GM08714 (cell line): ENCODE measurements at regions not wholly inside any gene's neighbourhood (a gene's known extent, or its start where the extent isn't known, plus 50 kb on each side); places are given as distances from the start of the nearest gene placed in this dataset.

Experiments used
- H3K4me3 ChIP-seq: fragments of 200-500 bp; sonication (Bioruptor generic); 2 replicates; pipeline ENCODE4 v1.5.1; 2014; ENCODE audit warnings: mild to moderate bottlenecking, low read length, inconsistent platforms
- ZNF274 ChIP-seq: IDR thresholded peaks from 2 replicates; pipeline ENCODE4 v1.6.1; 2012; ENCODE audit warnings: mild to moderate bottlenecking, low read depth, low read length

DNA sequence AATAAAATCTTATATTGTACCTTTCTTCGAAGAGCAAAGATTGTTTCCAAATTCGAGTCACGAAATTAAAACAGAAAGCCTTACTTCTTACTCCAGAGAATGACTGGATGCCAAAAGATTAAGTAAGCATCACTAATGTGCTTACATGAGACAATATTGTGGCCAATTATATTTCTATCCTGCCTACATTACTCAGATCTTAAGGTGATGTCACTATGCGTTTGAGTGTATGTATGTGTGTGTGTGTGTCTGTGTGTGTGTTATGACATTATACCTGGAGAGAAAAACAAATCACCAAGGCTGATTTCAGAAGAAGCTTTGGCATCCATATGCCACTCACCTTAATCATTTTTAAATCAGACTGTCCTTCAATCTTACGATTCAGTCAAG lies 556.3 kb downstream of the PPARGC1A start:
- H3K4me3 ChIP-seq, result no peak overlapping the region
- no peak for TF ChIP-seq ZNF274

DNA sequence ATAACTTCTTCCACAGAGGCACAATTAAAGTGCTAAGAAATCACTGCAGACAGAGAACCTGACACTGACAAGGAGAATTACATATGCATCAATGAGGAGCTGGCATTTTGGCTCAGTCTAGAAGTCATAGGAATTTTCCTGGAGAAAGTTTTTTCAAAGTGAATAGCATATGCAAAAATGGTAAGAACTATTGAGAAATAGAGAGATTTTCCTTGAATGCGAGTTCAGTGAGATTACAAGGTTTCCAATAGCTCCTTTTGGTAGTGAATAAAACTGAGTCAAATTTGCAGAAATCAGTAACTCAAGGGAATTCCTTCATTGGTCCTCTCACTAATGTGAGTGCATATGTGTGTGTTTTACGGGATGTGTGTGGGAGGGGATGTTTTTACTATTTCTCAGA lies 557.5 kb downstream of the PPARGC1A start:
- TF ChIP-seq ZNF274, result no peak

DNA sequence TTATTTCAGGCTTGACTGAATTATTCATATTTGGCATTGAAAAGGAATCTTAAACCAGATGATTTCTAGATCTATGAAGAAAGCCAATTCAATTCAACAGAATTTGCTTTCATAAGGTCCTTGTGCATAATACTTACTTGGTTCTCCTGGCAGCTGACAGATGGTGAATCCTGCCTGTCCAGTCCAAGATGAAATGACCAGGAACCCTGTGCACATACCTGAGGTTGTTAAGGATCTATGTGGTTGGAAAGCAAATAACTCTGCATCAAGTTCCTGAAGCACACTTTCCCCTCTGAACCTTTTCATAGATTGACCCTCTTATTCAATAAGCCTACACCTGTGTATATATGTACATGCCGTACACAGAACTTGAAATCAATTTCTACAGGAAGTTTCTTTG lies 562.7 kb downstream of the PPARGC1A start:
- no peak for TF ChIP-seq ZNF274
- no peak overlapping the region for H3K4me3 ChIP-seq

More for the DNA sequence above, 557.5 kb downstream of the PPARGC1A start:
- no peak overlapping the region for H3K4me3 ChIP-seq

DNA sequence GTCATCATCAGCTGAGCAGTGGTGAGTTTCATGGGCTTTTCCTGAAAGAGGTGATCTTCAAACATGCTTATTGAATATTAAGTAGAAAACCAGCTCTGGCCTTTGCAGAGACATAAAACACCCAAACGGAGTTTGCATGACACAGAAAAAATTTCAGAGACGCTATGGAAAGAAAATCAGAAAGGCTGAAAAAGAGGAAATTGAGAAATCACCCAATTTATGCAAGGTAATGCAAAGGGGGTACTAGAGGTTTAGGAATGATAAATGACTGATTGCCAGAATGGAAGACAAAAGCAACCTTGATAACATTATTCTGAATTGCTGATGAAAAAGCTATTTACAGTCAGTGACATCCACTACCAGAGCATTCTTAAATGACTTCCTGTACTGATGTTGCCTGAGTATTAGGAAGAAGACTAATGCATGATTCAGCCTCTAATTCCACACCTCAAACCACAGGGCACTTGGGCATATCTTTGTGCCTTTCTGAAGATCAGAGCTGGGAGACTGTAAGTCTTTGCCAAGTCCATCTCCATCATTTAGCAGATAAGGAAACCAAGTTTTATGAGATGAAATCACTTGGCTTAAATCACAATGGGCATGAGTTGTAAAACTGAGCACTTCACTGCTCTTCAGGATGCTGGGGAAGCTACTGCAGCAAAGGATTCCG lies 565.7 kb downstream of the PPARGC1A start:
- no peak for TF ChIP-seq ZNF274
- no peak overlapping the region for H3K4me3 ChIP-seq

DNA sequence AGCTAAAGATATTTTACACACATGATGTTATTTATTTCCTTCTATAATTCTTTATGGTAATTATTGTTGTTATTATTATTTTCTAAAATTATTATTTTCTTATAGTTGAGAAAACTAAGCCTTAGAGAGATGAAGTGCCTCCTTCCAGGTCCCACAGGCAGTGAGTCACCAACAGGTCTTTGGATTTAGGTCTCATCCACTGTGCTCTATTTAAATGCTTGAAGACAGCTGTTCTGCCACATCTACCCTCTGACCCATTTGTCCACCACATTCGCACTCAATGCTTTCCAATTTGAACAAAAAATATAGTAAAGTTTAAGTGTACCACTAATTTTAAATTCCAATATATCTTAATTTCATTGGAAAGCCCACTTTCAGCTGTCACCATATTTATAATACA lies 566.4 kb downstream of the PPARGC1A start:
- no peak for TF ChIP-seq ZNF274
- H3K4me3 ChIP-seq, result no peak overlapping the region

DNA sequence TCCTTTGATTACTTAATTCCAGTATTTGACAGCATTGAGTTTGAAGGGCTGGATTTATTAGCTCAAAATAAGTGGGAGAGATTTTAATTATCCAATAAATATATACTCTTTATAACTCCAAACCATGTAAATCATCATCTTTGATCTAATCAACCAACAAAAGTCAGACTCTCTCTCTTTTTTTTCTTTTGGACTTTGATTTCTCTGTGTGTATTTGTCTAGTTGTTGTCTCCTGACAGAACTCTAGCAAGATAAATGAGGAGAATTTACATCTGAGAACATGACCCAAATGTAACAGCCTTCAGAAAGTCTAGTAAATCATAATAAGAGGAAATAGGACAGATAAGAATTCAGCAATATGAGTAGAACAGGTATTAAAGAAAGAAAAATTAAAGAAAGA lies 567.1 kb downstream of the PPARGC1A start:
- no peak overlapping the region for H3K4me3 ChIP-seq
- TF ChIP-seq ZNF274, result no peak

DNA sequence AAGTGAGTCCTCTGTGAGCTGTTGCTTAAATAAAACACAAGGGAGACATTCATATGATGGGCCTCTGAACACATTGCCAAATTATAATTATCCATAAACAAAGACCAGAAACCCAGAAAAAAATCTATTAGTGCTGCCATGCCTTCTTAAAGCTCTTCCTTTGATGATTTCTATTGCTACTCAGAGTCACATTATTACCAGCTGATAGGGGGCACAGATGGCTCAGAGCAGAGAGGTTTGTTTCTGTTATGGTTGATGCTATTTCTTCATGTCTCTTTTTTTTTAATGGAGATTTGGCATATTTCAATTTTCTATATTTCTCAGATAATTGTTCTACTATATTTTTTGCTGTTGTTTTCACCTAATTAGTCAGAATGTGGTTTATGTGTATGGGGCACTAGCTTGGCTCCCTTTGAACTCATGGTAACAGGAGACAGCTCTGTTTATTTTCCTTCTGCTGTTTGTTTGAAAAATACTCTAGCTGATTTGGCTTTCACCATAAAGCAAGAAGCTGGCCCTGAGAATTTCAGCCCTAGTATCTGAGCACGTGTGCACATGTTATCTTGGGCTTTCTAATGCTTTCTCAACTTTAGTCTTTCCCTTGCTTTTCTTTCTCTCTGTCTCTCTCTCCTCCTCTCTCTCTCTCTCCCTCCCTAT lies 568.8 kb downstream of the PPARGC1A start:
- TF ChIP-seq ZNF274, result no peak
- no peak overlapping the region for H3K4me3 ChIP-seq

DNA sequence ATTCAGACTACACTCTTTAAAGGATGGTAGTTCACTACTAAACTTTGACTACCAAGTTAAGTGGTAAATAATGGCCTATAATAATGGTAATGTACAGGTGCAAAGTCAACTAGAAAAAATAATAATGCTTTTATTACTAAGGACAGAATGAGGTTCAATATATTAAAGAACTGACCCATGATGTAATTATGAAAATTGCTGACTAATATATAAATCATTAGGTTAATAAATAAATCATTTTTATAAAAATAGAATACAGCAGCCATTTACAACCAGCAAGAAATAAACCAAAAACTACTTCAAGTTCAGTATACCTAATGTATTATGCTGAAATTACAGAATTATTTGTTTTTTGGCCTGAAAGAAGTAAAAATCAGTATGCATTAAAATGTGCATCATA lies 577.2 kb downstream of the PPARGC1A start:
- no peak overlapping the region for H3K4me3 ChIP-seq
- TF ChIP-seq ZNF274, result no peak

DNA sequence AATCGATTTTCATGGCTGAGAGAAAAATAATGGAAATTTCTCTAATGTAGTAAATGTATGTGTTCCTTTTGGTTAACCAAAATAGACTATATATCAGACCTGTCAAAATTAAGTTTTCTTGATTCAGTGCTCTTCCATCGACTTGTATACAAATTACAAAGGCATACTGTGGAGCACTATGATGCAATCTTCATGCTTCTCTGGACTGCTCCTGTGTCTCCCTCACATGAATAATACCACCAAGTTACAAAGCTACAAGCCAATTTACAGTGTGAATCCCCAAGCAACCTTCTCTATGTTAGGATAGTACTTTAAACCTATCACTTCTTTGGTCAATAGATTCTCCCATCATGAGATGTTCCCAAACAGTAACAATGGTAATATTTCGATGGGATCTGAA lies 577.9 kb downstream of the PPARGC1A start:
- no peak overlapping the region for H3K4me3 ChIP-seq
- no peak for TF ChIP-seq ZNF274

DNA sequence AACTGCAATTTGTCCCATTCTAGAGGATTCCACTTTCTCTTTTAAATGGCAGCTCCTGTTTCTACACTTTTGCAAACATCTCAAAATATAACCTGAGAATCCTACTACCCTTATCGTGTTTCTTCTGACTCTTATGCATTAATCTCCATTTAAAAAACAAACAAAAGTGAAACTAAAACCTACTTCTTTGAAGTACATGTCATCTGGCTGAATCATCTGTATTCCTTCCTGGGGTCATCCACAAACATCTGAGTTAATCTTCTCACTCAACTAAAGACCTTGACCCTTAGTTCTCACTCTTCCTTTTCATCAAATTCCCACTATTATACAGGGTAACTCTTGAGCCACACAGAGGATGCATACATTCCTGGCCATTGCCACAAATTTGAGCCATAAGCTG lies 584.8 kb downstream of the PPARGC1A start:
- H3K4me3 ChIP-seq, result no peak overlapping the region; the same call in 1 of the 2 replicates
- no peak for TF ChIP-seq ZNF274

DNA sequence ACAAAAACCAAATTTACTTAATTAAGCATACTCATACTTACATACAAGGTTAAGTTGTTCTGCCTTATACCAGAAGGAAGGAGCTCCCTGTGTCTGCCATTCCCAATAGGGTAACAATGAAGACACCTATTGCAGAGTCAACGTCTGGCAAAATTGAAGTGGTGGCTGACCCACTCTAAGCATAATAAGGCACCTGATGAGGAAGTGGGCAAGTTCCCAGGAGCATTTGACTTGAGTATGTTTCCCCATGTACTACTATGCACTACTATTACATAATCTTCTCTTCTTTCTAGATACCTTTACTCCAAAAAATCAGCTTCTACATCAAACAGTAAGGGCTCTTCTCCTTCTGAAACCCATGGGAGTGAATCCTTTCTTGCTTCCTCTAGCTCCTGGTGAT lies 591.5 kb downstream of the PPARGC1A start:
- no peak overlapping the region for H3K4me3 ChIP-seq
- no peak for TF ChIP-seq ZNF274

DNA sequence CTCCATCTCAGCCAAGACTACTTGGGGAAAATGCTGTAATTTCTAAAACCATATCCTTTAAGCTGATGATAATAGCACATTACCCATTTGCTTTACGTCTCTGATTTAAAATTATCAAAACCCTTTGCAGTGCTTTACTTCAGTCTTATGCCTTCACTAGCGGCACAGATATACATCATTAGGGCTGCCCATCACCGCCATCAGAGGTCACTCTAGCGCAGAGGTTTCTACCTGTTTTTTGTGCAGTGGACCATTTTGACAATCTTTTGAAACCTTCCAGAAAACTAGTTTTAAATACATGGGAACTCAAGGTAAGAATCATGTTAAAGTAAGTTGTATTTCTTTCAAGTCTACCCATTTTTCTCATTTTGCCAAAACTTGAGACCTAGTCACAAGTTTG lies 592.5 kb downstream of the PPARGC1A start:
- no peak for TF ChIP-seq ZNF274
- no peak overlapping the region for H3K4me3 ChIP-seq

DNA sequence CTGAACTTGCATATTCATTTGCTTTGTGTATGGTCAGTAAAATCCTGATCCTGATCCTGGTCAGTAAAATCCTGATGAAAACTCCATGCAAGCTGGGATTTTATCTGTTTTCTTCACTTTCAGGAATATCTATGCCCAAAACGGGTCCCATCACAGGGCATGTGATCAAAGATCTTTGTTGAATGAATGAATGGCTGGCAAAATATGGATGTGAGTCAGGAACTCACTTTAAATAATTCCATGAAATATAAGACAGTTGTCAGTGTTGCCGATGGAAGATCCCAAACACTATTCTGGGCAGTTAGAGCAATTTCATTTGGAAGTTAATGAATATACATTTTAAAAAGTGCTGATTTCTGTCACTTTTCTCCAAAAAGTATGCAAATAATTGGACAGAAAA lies 598.4 kb downstream of the GBA3 start:
- no peak for TF ChIP-seq ZNF274
- H3K4me3 ChIP-seq, result no peak overlapping the region

DNA sequence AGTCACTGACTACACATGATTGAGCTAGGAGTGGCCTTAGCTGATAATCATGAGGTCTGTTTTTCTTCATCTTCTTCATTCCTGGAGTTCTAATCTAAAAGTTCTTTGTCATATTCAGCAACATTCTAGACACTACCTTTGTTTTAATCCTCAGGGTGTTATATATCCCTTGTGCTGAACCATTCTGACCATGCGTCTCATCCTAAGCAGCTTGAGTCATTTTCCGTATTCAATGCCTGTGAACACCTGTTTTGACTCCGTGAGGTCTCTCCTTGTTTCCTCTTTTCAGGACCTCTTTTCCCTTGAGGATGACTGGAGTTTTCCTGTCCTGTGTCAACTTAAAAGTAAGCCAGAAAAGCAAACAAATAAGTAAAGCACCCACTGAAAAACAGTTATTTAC lies 597.9 kb downstream of the GBA3 start:
- no peak overlapping the region for H3K4me3 ChIP-seq
- no peak for TF ChIP-seq ZNF274

DNA sequence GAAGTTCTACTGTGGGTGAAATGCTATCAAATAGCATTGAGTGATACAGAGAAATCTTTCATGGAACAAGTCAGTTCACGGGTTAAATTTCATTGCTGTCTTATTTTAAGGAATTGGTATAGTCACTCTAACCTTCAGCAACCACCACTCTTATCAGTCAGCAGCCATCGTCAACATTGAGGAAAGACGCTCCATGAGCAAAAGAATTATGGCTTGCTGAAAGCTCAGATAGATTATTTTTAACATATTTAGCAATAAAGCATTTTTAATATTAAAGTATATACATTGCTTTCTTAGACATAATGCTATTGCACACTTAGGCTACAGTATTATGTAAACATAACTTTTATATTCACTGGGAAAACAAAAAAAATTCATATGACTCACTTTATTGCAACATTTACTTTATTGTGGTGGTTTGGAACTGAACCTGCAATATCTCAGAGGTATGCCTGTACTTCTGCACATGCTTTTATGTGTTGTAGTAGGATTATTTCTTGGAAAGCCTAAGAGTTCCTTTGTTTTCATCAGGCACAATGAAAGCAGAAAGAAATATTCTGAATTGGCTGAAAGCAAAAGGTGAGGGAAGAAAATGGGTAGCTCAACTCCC lies 586.7 kb downstream of the GBA3 start:
- no peak overlapping the region for H3K4me3 ChIP-seq
- no peak for TF ChIP-seq ZNF274
